ENCODE measurements at regions not wholly inside any gene's neighbourhood (a gene's known extent, or its start where the extent isn't known, plus 50 kb on each side); places are given as distances from the start of the nearest gene placed in this dataset.

- Histone ChIP-seq H4K91ac (ENCODE audit: low read depth, low read length, poor library complexity) (no peak overlapping the region), H4K8ac (ENCODE audit: low read depth, low read length) (no peak overlapping the region), H3K4ac (ENCODE audit: low read length) (no peak overlapping the region), H3K9me3 (replicated peaks in 1 of 2; ENCODE audit: control insufficient read depth in 2 of 2, insufficient read depth in 1 of 2, low read depth in 1 of 2, low read length in 2 of 2) (no peaks in the 10 kb centered on the region), H2BK5ac (ENCODE audit: low read length) (no peak overlapping the region), H3K4me1 (ENCODE audit: control insufficient read depth in 2 of 2, insufficient read depth in 1 of 2, low read depth in 1 of 2, low read length in 2 of 2) (no peaks in the 10 kb centered on the region), H2BK15ac (ENCODE audit: low read length) (no peak overlapping the region), H3K9ac (ENCODE audit: low read depth, low read length, poor library complexity) (no peak overlapping the region), H3K14ac (ENCODE audit: low read length) (no peak overlapping the region), H2AK5ac (ENCODE audit: low read depth, low read length) (no peak overlapping the region), H3K4me2 (ENCODE audit: insufficient read depth, low read length, poor library complexity, severe bottlenecking) (no peak overlapping the region), H3K36me3 (replicated peaks in 1 of 2; ENCODE audit: control insufficient read depth in 2 of 2, insufficient read depth in 2 of 2, low read length in 2 of 2) (no peaks in the 10 kb centered on the region), H3K79me1 (ENCODE audit: low read depth, low read length) (no peaks in the 10 kb centered on the region), H3K4me3 (ENCODE audit: low read length in 2 of 2) (no peak overlapping the region), H3K23ac (ENCODE audit: low read depth, low read length, poor library complexity) (no peak overlapping the region), H2AFZ (ENCODE audit: low read length) (no peak overlapping the region), H3K18ac (ENCODE audit: low read length) (no peak overlapping the region), H3K27ac (replicated peaks; ENCODE audit: low read length) (no peak overlapping the region), H2BK12ac (ENCODE audit: low read length) (no peak overlapping the region), H3K27me3 (ENCODE audit: control insufficient read depth in 3 of 3, insufficient read depth in 3 of 3, low read depth in 1 of 3, low read length in 3 of 3) (peaks cover 0 to 2% (median 0%) of the 10 kb centered on the region in 3 experiments), H2BK120ac (ENCODE audit: low read depth, low read length) (no peak overlapping the region)
- DNase-seq (ENCODE audit: low spot score), result no peak
Measured at GRCh38 chr13:109517517-109517916, 268.9 kb downstream of the IRS2 start.

- Histone ChIP-seq H3K9ac (ENCODE audit: low read depth, low read length, poor library complexity) (no peak overlapping the region), H2AK5ac (ENCODE audit: low read depth, low read length) (no peak overlapping the region), H3K4me2 (ENCODE audit: insufficient read depth, low read length, poor library complexity, severe bottlenecking) (no peak overlapping the region), H3K9me3 (replicated peaks in 1 of 2; ENCODE audit: control insufficient read depth in 2 of 2, insufficient read depth in 1 of 2, low read depth in 1 of 2, low read length in 2 of 2) (no peaks in the 10 kb centered on the region), H2BK12ac (ENCODE audit: low read length) (no peak overlapping the region), H2BK15ac (ENCODE audit: low read length) (no peak overlapping the region), H3K23ac (ENCODE audit: low read depth, low read length, poor library complexity) (no peak overlapping the region), H3K27me3 (ENCODE audit: control insufficient read depth in 3 of 3, insufficient read depth in 3 of 3, low read depth in 1 of 3, low read length in 3 of 3) (peaks cover 0 to 2% (median 0%) of the 10 kb centered on the region in 3 experiments), H2BK5ac (ENCODE audit: low read length) (no peak overlapping the region), H3K14ac (ENCODE audit: low read length) (no peak overlapping the region), H3K4me3 (ENCODE audit: low read length in 2 of 2) (no peak overlapping the region), H2BK120ac (ENCODE audit: low read depth, low read length) (no peak overlapping the region), H4K8ac (ENCODE audit: low read depth, low read length) (no peak overlapping the region), H3K4me1 (ENCODE audit: control insufficient read depth in 2 of 2, insufficient read depth in 1 of 2, low read depth in 1 of 2, low read length in 2 of 2) (no peaks in the 10 kb centered on the region), H3K79me1 (ENCODE audit: low read depth, low read length) (no peaks in the 10 kb centered on the region), H3K36me3 (replicated peaks in 1 of 2; ENCODE audit: control insufficient read depth in 2 of 2, insufficient read depth in 2 of 2, low read length in 2 of 2) (no peaks in the 10 kb centered on the region), H3K27ac (replicated peaks; ENCODE audit: low read length) (no peak overlapping the region), H4K91ac (ENCODE audit: low read depth, low read length, poor library complexity) (no peak overlapping the region), H2AFZ (ENCODE audit: low read length) (no peak overlapping the region), H3K4ac (ENCODE audit: low read length) (no peak overlapping the region), H3K18ac (ENCODE audit: low read length) (no peak overlapping the region)
- DNase-seq (ENCODE audit: low spot score), result no peak
- no CpG with 5 or more reads among the region's 4 CpGs for WGBS, 2 donors (ENCODE audit: extremely low coverage in 2 of 2, insufficient read length in 2 of 2, insufficient replicate concordance in 1 of 2)
Measured at GRCh38 chr13:109516186-109516585, 270.2 kb downstream of the IRS2 start.

- WGBS, 2 donors (ENCODE audit: extremely low coverage in 2 of 2, insufficient read length in 2 of 2, insufficient replicate concordance in 1 of 2), result no CpG with 5 or more reads among the region's 3 CpGs
- H4K8ac ChIP-seq (ENCODE audit: low read depth, low read length), result no peak overlapping the region
- H2BK120ac ChIP-seq (ENCODE audit: low read depth, low read length), result no peak overlapping the region
- no peaks in the 10 kb centered on the region for H3K79me1 ChIP-seq (ENCODE audit: low read depth, low read length)
- H4K91ac ChIP-seq (ENCODE audit: low read depth, low read length, poor library complexity), result no peak overlapping the region
- no peak overlapping the region for H2AFZ ChIP-seq (ENCODE audit: low read length)
- H3K4me2 ChIP-seq (ENCODE audit: insufficient read depth, low read length, poor library complexity, severe bottlenecking), result no peak overlapping the region
- H3K4me3 ChIP-seq (ENCODE audit: low read length in 2 of 2), result no peak overlapping the region
- no peak overlapping the region for H2BK15ac ChIP-seq (ENCODE audit: low read length)
- H3K27ac ChIP-seq (replicated peaks; ENCODE audit: low read length), result no peak overlapping the region
- no peak overlapping the region for H2BK12ac ChIP-seq (ENCODE audit: low read length)
- no peak overlapping the region for H3K14ac ChIP-seq (ENCODE audit: low read length)
- no peak overlapping the region for H2AK5ac ChIP-seq (ENCODE audit: low read depth, low read length)
- H3K4me1 ChIP-seq (ENCODE audit: control insufficient read depth in 2 of 2, insufficient read depth in 1 of 2, low read depth in 1 of 2, low read length in 2 of 2), result no peaks in the 10 kb centered on the region
- no peaks in the 10 kb centered on the region for H3K9me3 ChIP-seq (replicated peaks in 1 of 2; ENCODE audit: control insufficient read depth in 2 of 2, insufficient read depth in 1 of 2, low read depth in 1 of 2, low read length in 2 of 2)
- no peak overlapping the region for H2BK5ac ChIP-seq (ENCODE audit: low read length)
- no peak overlapping the region for H3K4ac ChIP-seq (ENCODE audit: low read length)
- no peak for DNase-seq (ENCODE audit: low spot score)
- H3K9ac ChIP-seq (ENCODE audit: low read depth, low read length, poor library complexity), result no peak overlapping the region
- no peak overlapping the region for H3K18ac ChIP-seq (ENCODE audit: low read length)
- H3K36me3 ChIP-seq (replicated peaks in 1 of 2; ENCODE audit: control insufficient read depth in 2 of 2, insufficient read depth in 2 of 2, low read length in 2 of 2), result no peaks in the 10 kb centered on the region
- no peak overlapping the region for H3K23ac ChIP-seq (ENCODE audit: low read depth, low read length, poor library complexity)
- H3K27me3 ChIP-seq (ENCODE audit: control insufficient read depth in 3 of 3, insufficient read depth in 3 of 3, low read depth in 1 of 3, low read length in 3 of 3), result no peaks in the 10 kb centered on the region
Measured at GRCh38 chr13:109510013-109510412, 276.4 kb downstream of the IRS2 start.

GRCh38 chr13:109509154-109509900 is 277.1 kb downstream of the IRS2 start:
- Histone ChIP-seq H3K4me3 (ENCODE audit: low read length in 2 of 2) (no peak overlapping the region), H3K4me1 (ENCODE audit: control insufficient read depth in 2 of 2, insufficient read depth in 1 of 2, low read depth in 1 of 2, low read length in 2 of 2) (no peaks in the 10 kb centered on the region), H3K27me3 (ENCODE audit: control insufficient read depth in 3 of 3, insufficient read depth in 3 of 3, low read depth in 1 of 3, low read length in 3 of 3) (no peaks in the 10 kb centered on the region), H3K4me2 (ENCODE audit: insufficient read depth, low read length, poor library complexity, severe bottlenecking) (no peak overlapping the region), H2BK15ac (ENCODE audit: low read length) (no peak overlapping the region), H3K9me3 (replicated peaks in 1 of 2; ENCODE audit: control insufficient read depth in 2 of 2, insufficient read depth in 1 of 2, low read depth in 1 of 2, low read length in 2 of 2) (no peaks in the 10 kb centered on the region), H3K14ac (ENCODE audit: low read length) (no peak overlapping the region), H4K91ac (ENCODE audit: low read depth, low read length, poor library complexity) (no peak overlapping the region), H2AFZ (ENCODE audit: low read length) (no peak overlapping the region), H2BK12ac (ENCODE audit: low read length) (no peak overlapping the region), H3K18ac (ENCODE audit: low read length) (no peak overlapping the region), H3K9ac (ENCODE audit: low read depth, low read length, poor library complexity) (no peak overlapping the region), H4K8ac (ENCODE audit: low read depth, low read length) (no peak overlapping the region), H2AK5ac (ENCODE audit: low read depth, low read length) (no peak overlapping the region), H3K79me1 (ENCODE audit: low read depth, low read length) (no peaks in the 10 kb centered on the region), H3K23ac (ENCODE audit: low read depth, low read length, poor library complexity) (no peak overlapping the region), H2BK5ac (ENCODE audit: low read length) (no peak overlapping the region), H3K4ac (ENCODE audit: low read length) (no peak overlapping the region), H3K36me3 (replicated peaks in 1 of 2; ENCODE audit: control insufficient read depth in 2 of 2, insufficient read depth in 2 of 2, low read length in 2 of 2) (no peaks in the 10 kb centered on the region), H2BK120ac (ENCODE audit: low read depth, low read length) (no peak overlapping the region), H3K27ac (replicated peaks; ENCODE audit: low read length) (no peak overlapping the region)
- WGBS, 2 donors (ENCODE audit: extremely low coverage in 2 of 2, insufficient read length in 2 of 2, insufficient replicate concordance in 1 of 2), result no CpG with 5 or more reads among the region's 4 CpGs
- DNase-seq (ENCODE audit: low spot score), result no peak

Data from neuronal stem cell (in vitro differentiated cells).